WERI-Rb-1 (cell line): ENCODE measurements at regions not wholly inside any gene's neighbourhood (a gene's known extent, or its start where the extent isn't known, plus 50 kb on each side); places are given as distances from the start of the nearest gene placed in this dataset.
A peak's percentile ranks its signal among the peaks of the same experiment; 100 is the strongest.
"Not testable (repeated sequence)": the region's sequence is repeated elsewhere in the genome, so short reads cannot be mapped to it uniquely, and the experiment has no call there.

ENCODE experiments used
- DNase-seq: peaks from one replicate; pipeline ENCODE4 v3.0.0-alpha.2; 2020
- H3K27ac ChIP-seq: fragments of 250-450 bp; sonication (Bioruptor Pico); 2 replicates; pipeline ENCODE4 v1.5.1; 2020; ENCODE audit warnings: mild to moderate bottlenecking, moderate library complexity
- H3K27me3 ChIP-seq: fragments of 250-450 bp; sonication (Bioruptor Pico); 2 replicates; pipeline ENCODE4 v1.5.1; 2021; ENCODE audit warnings: mild to moderate bottlenecking, low read depth, moderate library complexity; ENCODE audit not compliant: insufficient read depth, severe bottlenecking
- H3K36me3 ChIP-seq: fragments of 250-450 bp; sonication (Bioruptor Pico); 2 replicates; pipeline ENCODE4 v1.5.1; 2020; ENCODE audit warnings: mild to moderate bottlenecking, moderate library complexity
- H3K4me3 ChIP-seq: 2 replicates; pipeline ENCODE4 v1.5.1; 2011; ENCODE audit warnings: low read depth, mild to moderate bottlenecking, control low read depth, low read length
- H3K9me3 ChIP-seq: fragments of 250-450 bp; sonication (Bioruptor Pico); 2 replicates; pipeline ENCODE4 v1.5.1; 2021; ENCODE audit warnings: mild to moderate bottlenecking, moderate library complexity; ENCODE audit not compliant: severe bottlenecking
- TF ChIP-seq, protein P1 (sequence below): IDR thresholded peaks from 2 replicates; pipeline ENCODE4 v1.5.1; 2011; ENCODE audit warnings: low read depth, mild to moderate bottlenecking, control low read depth, inconsistent platforms, low read length

DNA sequence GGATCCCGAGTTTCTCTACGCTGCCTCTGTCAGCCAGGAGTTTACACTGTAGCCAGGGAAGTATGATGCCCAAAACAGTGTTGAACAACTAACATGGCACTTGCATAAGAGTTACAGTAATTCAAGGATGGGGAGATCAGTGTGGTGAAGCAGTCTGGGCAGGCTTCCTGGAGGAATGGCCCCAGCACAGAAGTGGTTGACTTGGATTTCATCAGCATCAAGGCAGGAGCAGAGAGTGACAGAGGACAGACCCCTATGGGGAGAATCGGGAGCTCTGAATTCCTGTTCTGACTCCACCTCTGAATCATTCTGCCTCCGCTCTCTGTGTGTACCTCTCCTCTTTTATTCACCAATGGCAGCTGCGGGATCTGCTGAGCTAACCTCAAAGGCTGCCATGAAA lies 124.5 kb downstream of the KCNA5 start:
- Histone ChIP-seq H3K27ac (no peak overlapping the region), H3K9me3 (no peaks in the 10 kb centered on the region), H3K36me3 (no peaks in the 10 kb centered on the region), H3K4me3 (no peak overlapping the region), H3K27me3 (no peaks in the 10 kb centered on the region)
- no peak for DNase-seq
- TF ChIP-seq, protein P1, sequence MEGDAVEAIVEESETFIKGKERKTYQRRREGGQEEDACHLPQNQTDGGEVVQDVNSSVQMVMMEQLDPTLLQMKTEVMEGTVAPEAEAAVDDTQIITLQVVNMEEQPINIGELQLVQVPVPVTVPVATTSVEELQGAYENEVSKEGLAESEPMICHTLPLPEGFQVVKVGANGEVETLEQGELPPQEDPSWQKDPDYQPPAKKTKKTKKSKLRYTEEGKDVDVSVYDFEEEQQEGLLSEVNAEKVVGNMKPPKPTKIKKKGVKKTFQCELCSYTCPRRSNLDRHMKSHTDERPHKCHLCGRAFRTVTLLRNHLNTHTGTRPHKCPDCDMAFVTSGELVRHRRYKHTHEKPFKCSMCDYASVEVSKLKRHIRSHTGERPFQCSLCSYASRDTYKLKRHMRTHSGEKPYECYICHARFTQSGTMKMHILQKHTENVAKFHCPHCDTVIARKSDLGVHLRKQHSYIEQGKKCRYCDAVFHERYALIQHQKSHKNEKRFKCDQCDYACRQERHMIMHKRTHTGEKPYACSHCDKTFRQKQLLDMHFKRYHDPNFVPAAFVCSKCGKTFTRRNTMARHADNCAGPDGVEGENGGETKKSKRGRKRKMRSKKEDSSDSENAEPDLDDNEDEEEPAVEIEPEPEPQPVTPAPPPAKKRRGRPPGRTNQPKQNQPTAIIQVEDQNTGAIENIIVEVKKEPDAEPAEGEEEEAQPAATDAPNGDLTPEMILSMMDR, result no peak

- H3K9me3 ChIP-seq, result no peaks in the 10 kb centered on the region
- no peak overlapping the region for H3K4me3 ChIP-seq
- no peaks in the 10 kb centered on the region for H3K27me3 ChIP-seq
- DNase-seq, result no peak
- no peaks in the 10 kb centered on the region for H3K36me3 ChIP-seq
- no peak overlapping the region for H3K27ac ChIP-seq
- TF ChIP-seq, protein P1, result no peak
Measured at GRCh38 chr12:5170844-5171243, 127.2 kb downstream of the KCNA5 start.

- H3K27me3 ChIP-seq, result no peaks in the 10 kb centered on the region
- peak; percentile 40 for DNase-seq
- no peaks in the 10 kb centered on the region for H3K36me3 ChIP-seq
- TF ChIP-seq, protein P1, result peak; percentile 69
- no peak overlapping the region for H3K4me3 ChIP-seq
- no peaks in the 10 kb centered on the region for H3K9me3 ChIP-seq
- no peak overlapping the region for H3K27ac ChIP-seq
Measured at GRCh38 chr12:5171701-5172100, 128.0 kb downstream of the KCNA5 start.

GRCh38 chr12:5172886-5173285 lies 129.2 kb downstream of the KCNA5 start:
- no peak for DNase-seq
- Histone ChIP-seq H3K27me3 (no peaks in the 10 kb centered on the region), H3K27ac (no peak overlapping the region), H3K9me3 (no peaks in the 10 kb centered on the region), H3K36me3 (no peaks in the 10 kb centered on the region), H3K4me3 (no peak overlapping the region)
- TF ChIP-seq, protein P1, result no peak

- TF ChIP-seq, protein P1, result no peak
- no peaks in the 10 kb centered on the region for H3K36me3 ChIP-seq
- H3K9me3 ChIP-seq, result no peaks in the 10 kb centered on the region
- H3K4me3 ChIP-seq, result no peak overlapping the region
- no peak for DNase-seq
- H3K27me3 ChIP-seq, result no peaks in the 10 kb centered on the region
- H3K27ac ChIP-seq, result no peak overlapping the region
Measured at GRCh38 chr12:5173511-5174011, 129.9 kb downstream of the KCNA5 start.

GRCh38 chr12:5175415-5175814 lies 131.7 kb downstream of the KCNA5 start:
- H3K4me3 ChIP-seq, H3K27me3 ChIP-seq, H3K9me3 ChIP-seq, H3K27ac ChIP-seq, H3K36me3 ChIP-seq, DNase-seq: not testable (repeated sequence)
